D721Med (cell line): ENCODE measurements at regions not wholly inside any gene's neighbourhood (a gene's known extent, or its start where the extent isn't known, plus 50 kb on each side); places are given as distances from the start of the nearest gene placed in this dataset.
A peak's percentile ranks its signal among the peaks of the same experiment; 100 is the strongest.
"Not testable (repeated sequence)": the region's sequence is repeated elsewhere in the genome, so short reads cannot be mapped to it uniquely, and the experiment has no call there.

Experiments
- DNase-seq: peaks from one replicate; pipeline ENCODE4 v3.0.0; 2011; ENCODE audit warnings: low spot score; ENCODE audit not compliant: insufficient read length
- FAIRE-seq: peaks from 2 replicates; lab custom pipeline; 2011; peaks lifted over from hg19 to GRCh38; lab: Jason Lieb, UNC
- CTCF ChIP-seq: IDR thresholded peaks from 2 replicates; pipeline ENCODE4 v1.5.1; 2012; ENCODE audit warnings: mild to moderate bottlenecking, control low read depth; ENCODE audit not compliant: insufficient read depth; ENCODE audit errors: missing control alignments

- not testable (repeated sequence) for FAIRE-seq
These were observed 150.9 kb upstream of the TEX13D start for GRCh38 chrX:124181515-124181914.

GRCh38 chrX:124190440-124190839 lies 142.0 kb upstream of the TEX13D start:
- TF ChIP-seq CTCF: no peak
- FAIRE-seq: no peak

More at GRCh38 chrX:124181515-124181914, 150.9 kb upstream of the TEX13D start:
- DNase-seq: not testable (repeated sequence)

GRCh38 chrX:124194199-124194598 lies 138.3 kb upstream of the TEX13D start:
- DNase-seq (no peak), FAIRE-seq (no peak)
- TF ChIP-seq CTCF: no peak

More at GRCh38 chrX:124190440-124190839, 142.0 kb upstream of the TEX13D start:
- DNase-seq: no peak

- FAIRE-seq: no peak
These were observed 137.6 kb upstream of the TEX13D start for GRCh38 chrX:124194901-124195300.

GRCh38 chrX:124203311-124203710 lies 129.1 kb upstream of the TEX13D start:
- DNase-seq: no peak

More at GRCh38 chrX:124194901-124195300, 137.6 kb upstream of the TEX13D start:
- DNase-seq: no peak
- no peak for TF ChIP-seq CTCF

GRCh38 chrX:124208660-124209059 lies 123.8 kb upstream of the TEX13D start:
- DNase-seq (no peak), FAIRE-seq (no peak)
- no peak for TF ChIP-seq CTCF

More at GRCh38 chrX:124203311-124203710, 129.1 kb upstream of the TEX13D start:
- FAIRE-seq: peak; percentile 88
- TF ChIP-seq CTCF: no peak

- no peak for DNase-seq
- no peak for TF ChIP-seq CTCF
- no peak for FAIRE-seq
These were observed 122.5 kb upstream of the TEX13D start for GRCh38 chrX:124209792-124210576.
